ENCODE measurements at regions not wholly inside any gene's neighbourhood (a gene's known extent, or its start where the extent isn't known, plus 50 kb on each side); places are given as distances from the start of the nearest gene placed in this dataset.
A peak's percentile ranks its signal among the peaks of the same experiment; 100 is the strongest.

- H3K4me3 Mint-ChIP-seq = no peak overlapping the region
- no peaks in the 10 kb centered on the region for H3K27me3 ChIP-seq (ENCODE audit: control insufficient read depth in 2 of 2, insufficient read depth in 2 of 2, low read length in 2 of 2)
- WGBS (ENCODE audit: insufficient coverage) = 87% methylated on average over 5 of the region's 5 CpGs
- H3K4me1 Mint-ChIP-seq = peaks cover 34% of the 10 kb centered on the region
- peaks cover 0 to 2% (median 0%) of the 10 kb centered on the region in 3 donors for H3K27me3 Mint-ChIP-seq (ENCODE audit: low read depth in 3 of 3)
- H4K20me1 ChIP-seq (ENCODE audit: insufficient read depth, low read length) = no peaks in the 10 kb centered on the region
- H3K4me1 ChIP-seq (ENCODE audit: control insufficient read depth in 1 of 2, insufficient read depth in 2 of 2, low read length in 2 of 2) = peaks cover 26 to 30% of the 10 kb centered on the region in 2 donors
- no peaks in the 10 kb centered on the region for H3K36me3 Mint-ChIP-seq
- peaks cover 0 to 2% (median 0%) of the 10 kb centered on the region in 7 donors for H3K9me3 Mint-ChIP-seq
- no peaks in the 10 kb centered on the region for H3K79me2 ChIP-seq (ENCODE audit: insufficient read depth, low read length)
- H3K9ac ChIP-seq (ENCODE audit: insufficient read depth, low read length, poor library complexity, severe bottlenecking) = no peak overlapping the region
- H3K27ac ChIP-seq (ENCODE audit: low read depth in 1 of 2, low read length in 2 of 2) = no peak overlapping the region
- DNase-seq = no peak
- H2AFZ ChIP-seq (ENCODE audit: insufficient read depth, low read depth, low read length, poor library complexity, severe bottlenecking) = peak overlapping the region; percentile 12
- no peak overlapping the region for H3K4me3 ChIP-seq (replicated peaks in 1 of 3; ENCODE audit: low read depth in 2 of 3, low read length in 3 of 3)
- H3K36me3 ChIP-seq (replicated peaks in 1 of 2; ENCODE audit: control insufficient read depth in 1 of 2, insufficient read depth in 2 of 2, low read length in 2 of 2) = no peaks in the 10 kb centered on the region
- no peak for TF ChIP-seq CTCF (IDR thresholded peaks at IDR 0.05)
- H3K27ac Mint-ChIP-seq = no peak overlapping the region
- no peak overlapping the region for H3K4me2 ChIP-seq (replicated peaks; ENCODE audit: extremely low read depth, low read length, poor library complexity, severe bottlenecking)
- no peaks in the 10 kb centered on the region for H3K9me3 ChIP-seq (replicated peaks in 1 of 2; ENCODE audit: control insufficient read depth in 1 of 2, insufficient read depth in 1 of 2, low read length in 2 of 2)
- intact Hi-C loops (cut with micrococcal nuclease) = no loop called here
Measured at GRCh38 chr5:56638768-56639238, 176.5 kb upstream of the MAP3K1 start.

- Histone ChIP-seq H3K9ac (ENCODE audit: insufficient read depth, low read length, poor library complexity, severe bottlenecking) (no peak overlapping the region), H2AFZ (ENCODE audit: insufficient read depth, low read depth, low read length, poor library complexity, severe bottlenecking) (no peak overlapping the region), H3K4me1 (ENCODE audit: control insufficient read depth in 1 of 2, insufficient read depth in 2 of 2, low read length in 2 of 2) (peaks cover 26 to 30% of the 10 kb centered on the region in 2 donors), H3K4me3 (replicated peaks in 1 of 3; ENCODE audit: low read depth in 2 of 3, low read length in 3 of 3) (no peak overlapping the region), H3K27me3 (ENCODE audit: control insufficient read depth in 2 of 2, insufficient read depth in 2 of 2, low read length in 2 of 2) (no peaks in the 10 kb centered on the region), H3K36me3 (replicated peaks in 1 of 2; ENCODE audit: control insufficient read depth in 1 of 2, insufficient read depth in 2 of 2, low read length in 2 of 2) (no peaks in the 10 kb centered on the region), H3K9me3 (replicated peaks in 1 of 2; ENCODE audit: control insufficient read depth in 1 of 2, insufficient read depth in 1 of 2, low read length in 2 of 2) (no peaks in the 10 kb centered on the region), H3K4me2 (replicated peaks; ENCODE audit: extremely low read depth, low read length, poor library complexity, severe bottlenecking) (no peak overlapping the region), H3K27ac (ENCODE audit: low read depth in 1 of 2, low read length in 2 of 2) (no peak overlapping the region), H4K20me1 (ENCODE audit: insufficient read depth, low read length) (no peaks in the 10 kb centered on the region), H3K79me2 (ENCODE audit: insufficient read depth, low read length) (no peaks in the 10 kb centered on the region)
- Mint-ChIP-seq H3K4me1 (peaks cover 34% of the 10 kb centered on the region), H3K36me3 (no peaks in the 10 kb centered on the region), H3K9me3 (peaks cover 0 to 2% (median 0%) of the 10 kb centered on the region in 7 donors), H3K27me3 (ENCODE audit: low read depth in 3 of 3) (peaks cover 0 to 2% (median 0%) of the 10 kb centered on the region in 3 donors), H3K27ac (no peak overlapping the region), H3K4me3 (no peak overlapping the region)
- intact Hi-C loops (cut with micrococcal nuclease) = no loop called here
- 100% methylated on average over 1 of the region's 2 CpGs for WGBS (ENCODE audit: insufficient coverage)
- no peak for TF ChIP-seq CTCF (IDR thresholded peaks at IDR 0.05)
- no peak for DNase-seq
Measured at GRCh38 chr5:56638061-56638621, 177.2 kb upstream of the MAP3K1 start.
